SK-N-MC (cell line): ENCODE measurements at regions not wholly inside any gene's neighbourhood (a gene's known extent, or its start where the extent isn't known, plus 50 kb on each side); places are given as distances from the start of the nearest gene placed in this dataset.

ENCODE experiments used
- EZH2 ChIP-seq: fragments of 200-600 bp; sonication (generic); IDR thresholded peaks from one replicate; pipeline ENCODE4 v1.6.1; 2017; ENCODE audit warnings: antibody characterized with exemption
- FOXP2 ChIP-seq: optimal IDR thresholded peaks from 2 replicates; pipeline ENCODE3; 2011; ENCODE audit warnings: mild to moderate bottlenecking, moderate library complexity; ENCODE audit not compliant: insufficient read depth; ENCODE audit errors: extremely low read length, control extremely low read depth
- POLR2AphosphoS5 ChIP-seq: IDR thresholded peaks from 2 replicates; pipeline ENCODE4 v1.6.1; 2012; ENCODE audit warnings: mild to moderate bottlenecking, low read depth, low read length, borderline replicate concordance

DNA sequence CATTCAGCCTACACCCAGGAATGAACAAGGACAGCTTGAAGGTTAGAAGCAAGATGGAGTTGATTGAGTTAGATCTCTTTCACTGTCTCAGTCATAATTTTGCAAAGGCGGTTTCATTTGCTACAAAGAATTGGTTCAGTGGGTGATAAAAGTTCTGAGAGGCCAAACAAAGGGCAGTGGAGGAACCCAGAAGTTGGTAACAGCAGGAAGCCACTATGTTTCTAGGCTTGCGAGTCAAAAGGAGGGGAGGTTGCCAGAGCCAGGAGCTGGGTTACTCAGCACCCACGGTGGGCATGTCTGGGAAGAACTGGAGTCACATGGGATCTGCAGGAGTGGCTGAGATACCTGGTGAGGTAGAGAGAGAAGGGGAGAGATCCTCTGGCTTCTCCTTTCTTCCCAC lies 64.2 kb upstream of the MRPS6 start:
- no peak for TF ChIP-seq POLR2AphosphoS5
- TF ChIP-seq EZH2: no peak
- no peak for TF ChIP-seq FOXP2
